ENCODE measurements at regions not wholly inside any gene's neighbourhood (a gene's known extent, or its start where the extent isn't known, plus 50 kb on each side); places are given as distances from the start of the nearest gene placed in this dataset.
A peak's percentile ranks its signal among the peaks of the same experiment; 100 is the strongest.
"Not testable (repeated sequence)": the region's sequence is repeated elsewhere in the genome, so short reads cannot be mapped to it uniquely, and the experiment has no call there.

GRCh38 chr14:86104691-86105265 lies 574.8 kb downstream of the FLRT2 start:
- no peak for DNase-seq

- no peak for DNase-seq
Observed at GRCh38 chr14:86094512-86094911, 564.6 kb downstream of the FLRT2 start.

- peak; percentile 13 for DNase-seq
Observed at GRCh38 chr14:86091811-86092210, 561.9 kb downstream of the FLRT2 start.

GRCh38 chr14:86088156-86088555 lies 558.2 kb downstream of the FLRT2 start:
- DNase-seq: no peak

- no peak for DNase-seq
Observed at GRCh38 chr14:86087377-86087776, 557.4 kb downstream of the FLRT2 start.

GRCh38 chr14:86086962-86087361 lies 557.0 kb downstream of the FLRT2 start:
- DNase-seq: no peak

- no peak for DNase-seq
Observed at GRCh38 chr14:86084097-86084496, 554.2 kb downstream of the FLRT2 start.

GRCh38 chr14:86083616-86084015 lies 553.7 kb downstream of the FLRT2 start:
- no peak for DNase-seq

- peak; percentile 34 for DNase-seq
Observed at GRCh38 chr14:86072116-86072894, 542.4 kb downstream of the FLRT2 start.

GRCh38 chr14:86066651-86067050 lies 536.7 kb downstream of the FLRT2 start:
- no peak for DNase-seq

- no peak for DNase-seq
Observed at GRCh38 chr14:86065407-86065806, 535.5 kb downstream of the FLRT2 start.

GRCh38 chr14:86064595-86064994 lies 534.7 kb downstream of the FLRT2 start:
- DNase-seq: not testable (repeated sequence)

GRCh38 chr14:86057018-86057667 lies 527.2 kb downstream of the FLRT2 start:
- peak; percentile 33 for DNase-seq

GRCh38 chr14:86055512-86056075 lies 525.6 kb downstream of the FLRT2 start:
- DNase-seq: peak; percentile 23

GRCh38 chr14:86052868-86053267 lies 522.9 kb downstream of the FLRT2 start:
- DNase-seq: no peak

GRCh38 chr14:86050757-86051156 lies 520.8 kb downstream of the FLRT2 start:
- no peak for DNase-seq

- peak; percentile 24 for DNase-seq
Observed at GRCh38 chr14:86050072-86050683, 520.2 kb downstream of the FLRT2 start.

GRCh38 chr14:86039176-86039575 lies 509.2 kb downstream of the FLRT2 start:
- DNase-seq: no peak

- DNase-seq: peak; percentile 57
Observed at GRCh38 chr14:86038387-86039042, 508.6 kb downstream of the FLRT2 start.

GRCh38 chr14:86035882-86036281 lies 505.9 kb downstream of the FLRT2 start:
- no peak for DNase-seq

GRCh38 chr14:86027990-86028389 lies 498.0 kb downstream of the FLRT2 start:
- no peak for DNase-seq

GRCh38 chr14:86027144-86027543 lies 497.2 kb downstream of the FLRT2 start:
- DNase-seq: no peak
